ENCODE measurements at regions not wholly inside any gene's neighbourhood (a gene's known extent, or its start where the extent isn't known, plus 50 kb on each side); places are given as distances from the start of the nearest gene placed in this dataset.

- TF ChIP-seq CTCF (IDR thresholded peaks at IDR 0.05) (no peak), EZH2 (IDR thresholded peaks at IDR 0.05) (no peak), EZH2phosphoT487 (IDR thresholded peaks at IDR 0.05) (no peak)
Observed at GRCh38 chr14:48672506-48672905, 913.7 kb downstream of the RPS29 start.

Data from neural progenitor cell (in vitro differentiated cells).